DND-41 (cell line): ENCODE measurements at regions not wholly inside any gene's neighbourhood (a gene's known extent, or its start where the extent isn't known, plus 50 kb on each side); places are given as distances from the start of the nearest gene placed in this dataset.

ENCODE experiments used
- EZH2 ChIP-seq: IDR thresholded peaks from 3 replicates; pipeline ENCODE4 v1.6.1; 2012; ENCODE audit warnings: borderline replicate concordance, low read depth, mild to moderate bottlenecking, moderate library complexity, low read length, inconsistent platforms; ENCODE audit not compliant: severe bottlenecking
- TF ChIP-seq, protein P1 (sequence below): IDR thresholded peaks from 2 replicates; pipeline ENCODE4 v1.5.1; 2012; ENCODE audit warnings: borderline replicate concordance, low read length, moderate library complexity, mild to moderate bottlenecking; ENCODE audit not compliant: poor library complexity, severe bottlenecking; ENCODE audit errors: extremely low read depth

DNA sequence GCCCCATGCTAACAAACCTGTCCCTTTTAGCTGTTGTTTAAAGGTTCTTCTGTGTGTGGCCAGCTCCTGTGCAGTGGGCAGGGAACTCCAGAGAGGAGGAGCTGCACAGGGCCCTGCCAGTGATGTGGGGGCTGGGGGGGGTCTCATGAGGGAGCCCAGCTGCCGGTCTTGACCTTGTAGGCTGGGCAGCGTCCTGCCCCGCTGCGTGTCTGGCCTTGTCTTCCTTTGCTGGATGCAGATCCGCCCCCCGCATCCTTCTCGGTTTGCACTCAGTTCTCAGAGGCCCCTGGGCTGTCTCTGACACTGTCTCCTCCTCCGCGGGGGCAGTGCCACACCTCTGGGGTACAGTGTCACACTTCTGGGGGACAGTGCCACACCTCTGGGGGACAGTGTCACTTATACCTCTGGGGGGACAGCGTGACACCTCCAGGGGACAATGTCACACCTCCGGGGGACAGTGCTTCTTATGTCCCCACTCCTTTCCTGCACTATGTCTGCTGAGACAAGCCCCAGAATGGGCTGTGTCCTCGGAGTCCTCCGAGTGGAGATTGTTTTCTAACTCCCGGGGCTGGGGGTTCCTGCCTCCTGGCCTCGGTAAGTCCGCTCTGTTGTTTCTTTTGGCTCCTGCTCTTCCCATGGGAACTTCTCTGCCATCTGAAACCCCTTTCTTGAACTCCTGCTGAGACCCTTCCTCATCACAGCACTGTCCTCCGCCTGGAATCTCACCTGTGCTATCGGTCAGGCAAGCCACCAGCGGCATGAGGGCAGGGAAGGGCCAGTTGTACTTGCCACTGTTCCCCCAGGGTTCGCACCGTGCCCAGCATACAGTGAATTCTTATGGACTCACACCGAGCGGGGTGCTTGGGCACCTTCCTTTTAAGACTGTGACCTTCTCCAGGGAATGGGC is 788.3 kb downstream of the TBC1D22A start:
- TF ChIP-seq, protein P1, sequence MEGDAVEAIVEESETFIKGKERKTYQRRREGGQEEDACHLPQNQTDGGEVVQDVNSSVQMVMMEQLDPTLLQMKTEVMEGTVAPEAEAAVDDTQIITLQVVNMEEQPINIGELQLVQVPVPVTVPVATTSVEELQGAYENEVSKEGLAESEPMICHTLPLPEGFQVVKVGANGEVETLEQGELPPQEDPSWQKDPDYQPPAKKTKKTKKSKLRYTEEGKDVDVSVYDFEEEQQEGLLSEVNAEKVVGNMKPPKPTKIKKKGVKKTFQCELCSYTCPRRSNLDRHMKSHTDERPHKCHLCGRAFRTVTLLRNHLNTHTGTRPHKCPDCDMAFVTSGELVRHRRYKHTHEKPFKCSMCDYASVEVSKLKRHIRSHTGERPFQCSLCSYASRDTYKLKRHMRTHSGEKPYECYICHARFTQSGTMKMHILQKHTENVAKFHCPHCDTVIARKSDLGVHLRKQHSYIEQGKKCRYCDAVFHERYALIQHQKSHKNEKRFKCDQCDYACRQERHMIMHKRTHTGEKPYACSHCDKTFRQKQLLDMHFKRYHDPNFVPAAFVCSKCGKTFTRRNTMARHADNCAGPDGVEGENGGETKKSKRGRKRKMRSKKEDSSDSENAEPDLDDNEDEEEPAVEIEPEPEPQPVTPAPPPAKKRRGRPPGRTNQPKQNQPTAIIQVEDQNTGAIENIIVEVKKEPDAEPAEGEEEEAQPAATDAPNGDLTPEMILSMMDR: no peak
- TF ChIP-seq EZH2: no peak
